DMS153 (cell line): ENCODE measurements at regions not wholly inside any gene's neighbourhood (a gene's known extent, or its start where the extent isn't known, plus 50 kb on each side); places are given as distances from the start of the nearest gene placed in this dataset.

ENCODE experiments used
- DNase-seq: peaks from one replicate; lab custom pipeline; 2025; lab: John Stamatoyannopoulos, UW

GRCh38 chr3:139870000-139870675 lies 64.8 kb upstream of the CLSTN2 start:
- no peak for DNase-seq

DNA sequence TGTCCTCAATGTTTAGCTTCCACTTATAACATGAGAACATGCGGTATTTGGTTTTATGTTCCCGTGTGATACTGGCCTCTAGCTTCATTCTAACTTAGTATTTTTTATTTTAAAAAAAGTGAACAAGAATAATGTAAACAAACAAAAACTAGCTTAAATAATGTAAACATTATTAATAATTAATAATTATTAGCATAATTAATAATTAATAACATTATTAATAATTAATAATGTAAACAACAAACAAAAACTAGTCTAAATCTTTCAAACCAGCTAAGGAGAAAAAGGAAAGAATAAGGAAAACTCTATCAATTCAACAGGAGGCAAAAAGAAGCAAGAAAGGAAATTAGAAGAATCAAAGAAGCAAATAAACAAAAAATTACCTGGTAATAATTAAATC lies 66.2 kb upstream of the CLSTN2 start:
- DNase-seq, result no peak

DNA sequence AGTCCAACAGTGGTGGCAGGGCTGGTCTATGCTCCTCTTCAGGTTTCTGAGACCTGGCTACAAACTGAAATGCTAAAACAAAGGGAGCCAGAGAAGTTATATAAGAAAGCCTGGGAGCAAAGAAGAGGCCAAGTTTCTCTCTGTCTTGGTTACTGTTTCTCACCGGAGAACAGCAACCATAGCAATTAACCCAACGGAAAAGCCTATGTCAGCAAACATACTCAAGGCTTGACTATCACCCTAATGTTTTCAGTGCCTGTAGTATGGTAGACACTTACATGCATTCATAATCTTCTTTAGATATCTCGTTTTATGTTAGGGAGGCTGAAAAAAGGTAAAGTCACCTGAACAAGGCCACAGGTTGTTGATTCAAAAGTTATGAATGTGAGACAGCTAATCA lies 86.3 kb upstream of the CLSTN2 start:
- DNase-seq, result no peak

GRCh38 chr3:139846729-139847128 lies 88.3 kb upstream of the CLSTN2 start:
- peak; percentile 86 for DNase-seq

- DNase-seq, result no peak
Measured at GRCh38 chr3:139839659-139840058, 95.3 kb upstream of the CLSTN2 start.

GRCh38 chr3:139839014-139839413 lies 96.0 kb upstream of the CLSTN2 start:
- no peak for DNase-seq

- no peak for DNase-seq
Measured at GRCh38 chr3:139838269-139838957, 96.6 kb upstream of the CLSTN2 start.

GRCh38 chr3:139836698-139837464 lies 98.1 kb upstream of the CLSTN2 start:
- peak; percentile 69 for DNase-seq

- no peak for DNase-seq
Measured at GRCh38 chr3:139835830-139836683, 98.9 kb upstream of the CLSTN2 start.

- no peak for DNase-seq
Measured at GRCh38 chr3:139832998-139833397, 102.0 kb upstream of the CLSTN2 start.

DNA sequence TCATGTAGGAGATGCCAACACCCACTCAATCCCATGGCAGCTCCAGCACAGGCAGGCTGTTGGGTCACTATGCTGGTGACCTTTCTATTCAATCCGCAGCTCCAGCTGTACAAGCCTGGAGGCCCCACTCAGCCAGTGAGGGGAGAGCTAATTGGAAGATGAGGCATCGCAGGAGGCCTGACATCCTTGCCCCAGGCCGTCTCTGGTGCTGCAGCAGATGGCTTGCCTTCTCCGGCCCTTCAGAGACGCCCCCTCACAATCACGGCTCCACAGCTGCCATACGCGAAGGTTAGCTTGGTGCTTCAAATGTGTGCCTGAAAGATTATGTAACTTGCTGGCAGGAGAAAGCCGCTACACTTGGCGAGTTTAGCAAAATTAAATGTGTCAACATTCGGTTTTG lies 104.2 kb upstream of the CLSTN2 start:
- no peak for DNase-seq

DNA sequence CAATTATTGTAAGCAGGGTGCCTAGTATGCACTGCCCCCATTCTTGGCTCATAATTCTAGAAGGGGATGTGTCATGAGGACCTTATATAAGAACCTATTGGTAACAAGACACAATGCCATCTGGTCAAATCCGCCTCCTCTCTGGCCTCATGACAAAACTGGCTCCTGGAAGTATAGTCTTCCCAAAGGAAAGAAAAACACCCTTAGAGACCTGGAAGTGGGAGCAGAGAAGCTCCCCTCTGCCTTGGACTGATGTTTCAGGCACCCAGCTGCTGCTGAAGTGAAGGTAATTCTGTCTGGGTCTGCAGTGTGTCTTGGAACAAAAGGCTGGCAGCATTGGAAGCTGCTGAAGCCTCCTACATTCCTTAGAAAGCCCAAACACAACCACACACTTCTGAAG lies 107.2 kb upstream of the CLSTN2 start:
- no peak for DNase-seq

GRCh38 chr3:139824864-139825263 lies 110.1 kb upstream of the CLSTN2 start:
- DNase-seq, result no peak

GRCh38 chr3:139814646-139815045 lies 120.3 kb upstream of the CLSTN2 start:
- DNase-seq, result no peak

DNA sequence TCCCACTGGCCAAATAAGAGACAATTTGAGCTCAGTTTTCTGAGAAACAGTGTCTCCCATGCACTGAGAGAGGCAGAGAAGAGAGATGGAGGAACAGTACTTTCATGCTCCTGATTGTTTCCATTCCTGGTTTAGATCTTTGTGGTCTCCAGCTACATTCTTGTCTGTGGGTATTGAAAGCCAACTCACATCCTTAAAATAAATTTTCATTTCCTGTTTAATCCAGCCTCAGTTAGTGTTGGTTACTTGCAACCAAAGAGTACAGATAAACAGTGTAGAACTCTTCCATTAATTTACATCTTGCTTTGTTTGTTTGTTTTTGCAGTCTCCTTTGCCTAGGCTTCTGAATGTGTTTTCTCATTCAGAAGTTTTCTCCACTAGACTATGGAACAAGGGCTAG lies 123.7 kb upstream of the CLSTN2 start:
- DNase-seq, result no peak

DNA sequence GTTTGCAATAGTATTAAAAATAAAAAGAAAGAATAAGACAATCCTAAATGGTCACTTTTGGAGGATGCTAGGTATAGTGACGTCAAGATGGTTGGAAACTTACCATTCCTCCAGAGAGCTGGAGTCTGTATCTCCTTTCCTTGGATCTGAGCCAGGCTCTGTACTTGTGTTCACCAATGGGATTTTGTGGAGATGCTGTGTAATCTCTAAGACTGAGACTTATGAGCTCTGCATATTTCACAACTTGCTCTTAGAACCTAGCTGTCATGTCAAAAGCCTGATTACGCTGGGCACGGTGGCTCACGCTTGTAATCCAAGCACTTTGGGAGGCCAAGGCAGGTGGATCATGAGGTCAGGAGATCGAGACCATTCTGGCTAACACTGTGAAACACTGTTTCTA lies 126.8 kb upstream of the CLSTN2 start:
- no peak for DNase-seq

DNA sequence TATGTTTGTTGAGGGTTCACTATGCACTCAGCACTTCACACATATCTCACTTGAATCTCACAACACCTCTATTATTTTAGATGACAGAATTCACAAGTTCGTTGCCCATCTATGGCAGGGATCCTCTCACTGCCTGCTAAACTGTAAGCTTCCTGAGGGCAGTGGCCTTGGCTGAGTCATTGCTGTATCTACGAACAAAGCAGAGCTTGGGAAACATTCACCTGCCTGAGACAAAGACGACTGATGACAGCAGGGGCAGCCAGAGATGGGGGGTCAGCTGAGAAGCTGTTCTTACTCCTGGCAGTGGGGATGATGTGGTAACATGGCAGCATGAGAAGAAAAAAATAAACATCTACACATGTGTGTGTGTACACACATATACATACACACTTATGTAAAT lies 125.5 kb upstream of the NMNAT3 start:
- no peak for DNase-seq

DNA sequence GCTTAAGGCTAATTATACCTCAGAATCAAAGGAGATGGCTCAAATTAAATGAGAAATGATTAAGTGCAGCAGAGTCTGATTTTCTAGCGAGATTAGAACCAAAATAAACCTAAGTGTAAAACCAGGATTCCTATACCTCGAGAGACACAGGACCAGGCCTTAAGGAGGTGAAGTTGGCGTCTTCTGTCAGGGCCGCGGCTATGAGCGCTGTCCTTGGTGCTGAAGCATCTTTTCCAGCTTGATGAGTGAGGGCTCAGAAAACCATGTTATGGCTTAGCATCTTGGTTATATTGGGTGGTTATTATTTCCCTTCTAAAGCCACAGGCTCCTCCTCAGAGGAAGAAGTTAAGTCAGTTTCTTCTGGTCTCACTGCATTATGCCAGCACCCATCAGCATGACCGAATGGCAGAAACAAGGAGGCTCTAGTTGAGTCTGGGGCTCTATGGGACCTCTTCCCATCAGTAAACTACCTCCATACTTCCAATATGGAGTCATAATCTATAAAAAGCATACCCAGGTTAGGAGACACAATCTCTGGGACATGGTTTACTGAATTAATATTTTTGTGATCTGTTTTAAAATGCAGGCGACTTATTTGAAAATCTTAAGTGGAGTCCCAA lies 120.1 kb upstream of the NMNAT3 start:
- DNase-seq, result no peak

DNA sequence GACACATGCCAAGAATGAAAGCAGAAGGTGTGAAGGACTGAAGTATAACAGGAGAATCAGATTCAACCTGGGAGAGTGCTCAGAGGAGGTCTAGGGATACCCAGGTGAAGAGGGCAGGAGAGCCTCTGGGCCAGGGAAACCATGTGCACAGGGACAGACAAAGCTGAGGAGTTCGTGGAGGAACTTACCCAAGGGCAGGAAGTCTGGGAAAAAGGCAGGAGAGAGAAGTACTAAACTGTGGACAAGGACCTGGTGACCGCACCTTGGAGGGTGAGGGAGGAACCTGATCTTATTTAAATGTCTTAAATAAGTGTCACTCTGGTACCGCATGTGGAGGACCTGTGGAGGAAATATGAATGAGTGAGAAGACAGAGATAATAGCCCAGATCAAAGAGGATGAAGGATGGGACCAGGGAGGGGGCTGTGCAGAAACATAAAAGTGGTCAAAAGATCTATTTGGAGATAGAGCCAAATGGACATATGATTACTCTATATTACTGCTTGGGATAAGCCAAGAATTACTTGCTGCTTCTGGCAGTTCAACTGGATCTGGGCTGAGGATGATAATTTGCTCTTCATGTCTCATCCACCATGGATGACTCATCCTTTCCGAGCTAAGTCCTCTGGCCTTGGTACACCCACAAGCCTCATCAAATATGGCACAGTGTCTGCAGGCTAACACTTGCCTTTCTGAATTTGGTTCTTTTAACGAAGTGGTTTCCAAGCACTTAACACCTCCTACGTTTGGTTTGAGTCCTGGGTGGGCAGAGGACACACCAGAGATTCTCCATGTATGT lies 116.9 kb upstream of the NMNAT3 start:
- DNase-seq, result no peak

DNA sequence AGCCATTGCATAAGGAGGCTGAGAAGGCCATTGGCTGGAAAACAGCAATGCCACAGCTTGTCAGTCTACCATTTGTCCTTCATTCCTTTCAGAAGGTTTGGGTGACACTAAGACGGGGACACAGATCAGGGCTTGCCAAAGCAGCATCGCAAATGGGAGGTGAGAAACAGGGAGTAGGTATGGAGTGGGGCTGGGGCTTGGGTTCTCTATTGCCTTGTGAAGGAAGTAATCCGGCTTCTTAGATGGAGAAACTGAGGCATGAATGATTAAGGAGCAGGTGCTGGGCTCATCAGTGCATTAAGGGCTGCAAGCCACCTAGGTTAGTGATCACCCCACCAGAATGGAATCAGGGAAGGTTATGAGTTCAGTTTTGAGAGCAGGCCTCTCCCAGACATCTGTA lies 115.6 kb upstream of the NMNAT3 start:
- DNase-seq, result no peak

GRCh38 chr3:139780593-139780992 lies 102.8 kb upstream of the NMNAT3 start:
- no peak for DNase-seq
